B cell (primary cell): ENCODE measurements at regions not wholly inside any gene's neighbourhood (a gene's known extent, or its start where the extent isn't known, plus 50 kb on each side); places are given as distances from the start of the nearest gene placed in this dataset.

Experiments used
- ATAC-seq: fragments of 200-7000 bp; cut with Tn5 transposase; one replicate; pipeline ENCODE4 v1.10.0; 2021; ENCODE audit warnings: low read depth, mild to moderate bottlenecking, moderate number of reproducible peaks, moderate library complexity
- CTCF ChIA-PET: fragments of 350-600 bp; sonication (Branson Sonifier 250); formaldehyde crosslinking; loops from one replicate; lab custom pipeline; 2021; ENCODE audit warnings: antibody characterized with exemption, inconsistent platforms; lab: Charles Lee
- POLR2A ChIA-PET: fragments of 350-600 bp; sonication (Branson Sonifier 250); formaldehyde crosslinking; loops from one replicate; lab custom pipeline; 2021; ENCODE audit warnings: antibody characterized with exemption; lab: Charles Lee
- DNase-seq: peaks from one replicate; pipeline ENCODE4 v3.0.0; 2013
- H2AFZ ChIP-seq: 2 replicates; pipeline ENCODE4 v1.6.1; 2012; ENCODE audit warnings: mild to moderate bottlenecking, low read depth, low read length; ENCODE audit not compliant: insufficient read depth, poor library complexity, severe bottlenecking
- H3K27ac ChIP-seq, 2 donors: 1 replicate in 1 of 2; 2 replicates in 1 of 2; pipeline ENCODE4 v1.5.1; 2012 to 2013; ENCODE audit warnings: low read length in 2 of 2, mild to moderate bottlenecking in 2 of 2, moderate library complexity in 1 of 2
- H3K27me3 ChIP-seq, 4 experiments: fragments of 200-600 bp in 1 of 4; sonication (generic) in 1 of 4; replicated peaks in 1 of 4; 1 replicate in 2 of 4; 2 replicates in 2 of 4; pipeline versions ENCODE4 v1.6.1 to v1.7.0; 2013 to 2016; ENCODE audit warnings: low read length in 3 of 4, mild to moderate bottlenecking in 2 of 4, mixed read lengths in 1 of 4, moderate library complexity in 1 of 4; ENCODE audit not compliant: insufficient read depth in 4 of 4, control insufficient read depth in 3 of 4; ENCODE audit errors: control extremely low read depth in 1 of 4
- H3K36me3 ChIP-seq, 2 experiments: replicated peaks in 1 of 2; 1 replicate in 1 of 2; 2 replicates in 1 of 2; pipeline versions ENCODE4 v1.6.1 to v1.7.1; 2013; ENCODE audit warnings: low read length in 1 of 2; ENCODE audit not compliant: insufficient read depth in 2 of 2, control insufficient read depth in 1 of 2; ENCODE audit errors: control extremely low read depth in 1 of 2, extremely low read depth in 1 of 2
- H3K4me1 ChIP-seq, 2 donors: fragments of 200-600 bp in 1 of 2; sonication (generic) in 1 of 2; 1 replicate in 1 of 2; 2 replicates in 1 of 2; pipeline versions ENCODE4 v1.5.1 to v1.6.1; 2013 to 2017; ENCODE audit warnings: low read length in 2 of 2; ENCODE audit not compliant: control insufficient read depth in 2 of 2, insufficient read depth in 2 of 2
- H3K4me2 ChIP-seq: replicated peaks from 2 replicates; pipeline ENCODE3; 2012; ENCODE audit warnings: mild to moderate bottlenecking, low read depth, low read length; ENCODE audit not compliant: poor library complexity, severe bottlenecking
- H3K4me3 ChIP-seq, 5 experiments: fragments of 200-600 bp in 1 of 5; sonication (generic) in 1 of 5; 1 replicate in 3 of 5; 2 replicates in 2 of 5; pipeline versions ENCODE4 v1.5.1 to v1.7.0; 2011 to 2016; ENCODE audit warnings: low read length in 4 of 5, mild to moderate bottlenecking in 4 of 5, low read depth in 2 of 5, control low read depth in 1 of 5, moderate library complexity in 1 of 5; ENCODE audit not compliant: insufficient read depth in 1 of 5; ENCODE audit errors: control extremely low read depth in 1 of 5, extremely low read depth in 1 of 5
- H3K79me2 ChIP-seq: fragments of 200-600 bp; sonication (generic); one replicate; pipeline ENCODE4 v1.6.0; 2016; ENCODE audit warnings: low read length; ENCODE audit not compliant: control insufficient read depth, insufficient read depth
- H3K9ac ChIP-seq: fragments of 200-600 bp; sonication (generic); 2 replicates; pipeline ENCODE4 v1.6.1; 2017; ENCODE audit warnings: mild to moderate bottlenecking, low read length, moderate library complexity
- H3K9me3 ChIP-seq, 3 donors: one replicate each; pipeline versions ENCODE4 v1.6.1 to v1.7.1; 2013; ENCODE audit warnings: low read length in 2 of 3; ENCODE audit not compliant: control insufficient read depth in 2 of 3, insufficient read depth in 1 of 3; ENCODE audit errors: control extremely low read depth in 1 of 3
- H4K20me1 ChIP-seq: 2 replicates; pipeline ENCODE4 v1.6.0; 2012; ENCODE audit warnings: mild to moderate bottlenecking, low read length; ENCODE audit not compliant: insufficient read depth, control insufficient read depth, poor library complexity, severe bottlenecking
- H3K27ac Mint-ChIP-seq: one replicate; pipeline ENCODE4 v1.8.0; 2021; ENCODE audit warnings: mixed read lengths
- H3K27me3 Mint-ChIP-seq: one replicate; pipeline ENCODE4 v1.8.0; 2021; ENCODE audit warnings: mixed read lengths
- H3K4me1 Mint-ChIP-seq: one replicate; pipeline ENCODE4 v1.8.0; 2021; ENCODE audit warnings: mixed read lengths
- H3K4me3 Mint-ChIP-seq: one replicate; pipeline ENCODE4 v1.8.0; 2021; ENCODE audit warnings: mixed read lengths
- H3K9me3 Mint-ChIP-seq: one replicate; pipeline ENCODE4 v1.8.0; 2022; ENCODE audit warnings: mixed read lengths; ENCODE audit not compliant: insufficient read depth
- EZH2 ChIP-seq: IDR thresholded peaks from 2 replicates; pipeline ENCODE4 v1.6.1; 2012; ENCODE audit warnings: borderline replicate concordance, low read depth, mild to moderate bottlenecking, moderate library complexity, low read length; ENCODE audit not compliant: insufficient read depth, poor library complexity, severe bottlenecking
- WGBS: methylation state at CpG from one replicate; pipeline ENCODE4 v1.1.5; 2013; ENCODE audit warnings: missing lambda C conversion rate; ENCODE audit not compliant: insufficient coverage; 5-methylcytosine and 5-hydroxymethylcytosine counted together
- intact Hi-C: fragments of 100-400 bp; cut with micrococcal nuclease; formaldehyde crosslinking; loops from one replicate; pipeline ENCODE4 v1.10.0; 2022
- TF ChIP-seq, protein P1 (sequence below): fragments of 200-600 bp; IDR thresholded peaks from one replicate; pipeline ENCODE4 v1.8.0; 2022; ENCODE audit warnings: antibody characterized with exemption, mild to moderate bottlenecking

DNA sequence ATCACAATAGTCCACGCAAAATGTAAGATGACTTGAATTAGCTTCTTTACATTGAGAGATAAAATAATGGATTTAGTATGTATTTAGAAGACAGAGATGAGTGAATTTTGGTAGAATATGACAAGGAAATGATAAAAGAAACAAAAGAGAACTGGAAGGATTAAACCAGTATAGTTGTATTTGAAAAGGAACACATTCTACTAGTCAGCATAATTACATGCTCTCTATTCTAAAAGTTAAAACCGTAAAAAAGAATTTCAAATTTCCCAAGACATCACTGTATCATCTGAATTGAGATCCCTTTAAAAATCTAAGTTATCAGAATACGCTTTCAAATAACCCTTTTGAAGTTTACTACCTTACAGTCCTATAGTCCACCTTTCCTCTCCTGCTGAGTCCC, 1156.7 kb upstream of the PCDH9 start:
- H2AFZ ChIP-seq = no peak overlapping the region
- no peak for TF ChIP-seq EZH2
- TF ChIP-seq, protein P1, sequence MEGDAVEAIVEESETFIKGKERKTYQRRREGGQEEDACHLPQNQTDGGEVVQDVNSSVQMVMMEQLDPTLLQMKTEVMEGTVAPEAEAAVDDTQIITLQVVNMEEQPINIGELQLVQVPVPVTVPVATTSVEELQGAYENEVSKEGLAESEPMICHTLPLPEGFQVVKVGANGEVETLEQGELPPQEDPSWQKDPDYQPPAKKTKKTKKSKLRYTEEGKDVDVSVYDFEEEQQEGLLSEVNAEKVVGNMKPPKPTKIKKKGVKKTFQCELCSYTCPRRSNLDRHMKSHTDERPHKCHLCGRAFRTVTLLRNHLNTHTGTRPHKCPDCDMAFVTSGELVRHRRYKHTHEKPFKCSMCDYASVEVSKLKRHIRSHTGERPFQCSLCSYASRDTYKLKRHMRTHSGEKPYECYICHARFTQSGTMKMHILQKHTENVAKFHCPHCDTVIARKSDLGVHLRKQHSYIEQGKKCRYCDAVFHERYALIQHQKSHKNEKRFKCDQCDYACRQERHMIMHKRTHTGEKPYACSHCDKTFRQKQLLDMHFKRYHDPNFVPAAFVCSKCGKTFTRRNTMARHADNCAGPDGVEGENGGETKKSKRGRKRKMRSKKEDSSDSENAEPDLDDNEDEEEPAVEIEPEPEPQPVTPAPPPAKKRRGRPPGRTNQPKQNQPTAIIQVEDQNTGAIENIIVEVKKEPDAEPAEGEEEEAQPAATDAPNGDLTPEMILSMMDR = no peak
- ATAC-seq = no peak
- H3K27me3 ChIP-seq = no peaks in the 10 kb centered on the region
- H3K4me1 ChIP-seq = no peaks in the 10 kb centered on the region
- no peak overlapping the region for H3K27ac Mint-ChIP-seq
- H3K4me3 Mint-ChIP-seq = no peak overlapping the region
- no peaks in the 10 kb centered on the region for H3K27me3 Mint-ChIP-seq
- intact Hi-C loops = no loop called here
- H4K20me1 ChIP-seq = no peaks in the 10 kb centered on the region
- CTCF ChIA-PET = no interaction called here
- no peak overlapping the region for H3K4me2 ChIP-seq
- H3K36me3 ChIP-seq = no peaks in the 10 kb centered on the region
- DNase-seq = no peak
- H3K4me1 Mint-ChIP-seq = no peaks in the 10 kb centered on the region
- H3K9ac ChIP-seq = no peak overlapping the region
- POLR2A ChIA-PET = no interaction called here
- no peak overlapping the region for H3K27ac ChIP-seq
- H3K9me3 ChIP-seq = no peaks in the 10 kb centered on the region
- H3K9me3 Mint-ChIP-seq = no peaks in the 10 kb centered on the region
- H3K79me2 ChIP-seq = no peaks in the 10 kb centered on the region
- H3K4me3 ChIP-seq = no peak overlapping the region
- WGBS = 100% methylated on average over 2 of the region's 3 CpGs

DNA sequence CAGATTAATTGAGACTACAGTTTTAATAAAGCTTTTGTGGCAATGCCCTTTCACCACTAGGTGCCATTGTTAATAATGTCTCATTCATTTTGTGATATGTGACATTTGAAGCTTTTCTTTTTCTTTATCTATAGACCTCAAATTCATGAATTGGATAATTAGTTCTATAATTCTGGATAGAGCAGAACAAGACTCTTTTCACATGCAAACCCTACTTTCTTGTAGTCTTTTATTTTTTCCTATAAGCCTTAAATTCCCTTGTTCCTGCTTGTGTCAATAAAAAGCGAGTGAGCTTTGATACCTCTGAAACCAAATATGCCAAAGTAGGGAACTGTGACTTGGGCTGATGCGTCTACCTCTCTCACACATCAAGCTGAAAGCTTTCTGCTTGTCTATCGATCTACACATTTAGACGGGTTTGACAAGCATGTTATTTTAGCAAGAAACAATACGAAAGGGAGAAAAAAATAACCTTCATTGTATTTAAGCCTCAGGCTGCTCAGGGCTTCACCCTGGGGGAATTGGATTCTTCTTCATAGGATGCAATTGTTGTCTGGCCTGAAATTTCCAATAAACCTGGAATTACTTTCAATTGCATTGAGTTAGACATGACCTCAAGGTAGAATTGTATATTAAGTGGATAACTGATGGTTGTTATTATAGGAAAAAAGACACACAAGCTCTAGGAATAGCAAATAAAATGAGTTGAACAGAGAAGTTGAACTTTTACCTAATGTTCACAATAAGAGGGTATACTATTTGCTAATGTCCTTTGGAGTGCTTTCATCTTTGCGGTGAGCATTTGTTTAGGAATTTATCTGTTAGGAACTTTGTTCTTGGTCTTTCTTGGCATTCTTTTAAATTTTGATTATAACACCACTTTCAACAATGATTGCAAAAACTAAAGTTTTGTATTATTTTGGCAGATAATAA, 1150.2 kb upstream of the PCDH9 start:
- Histone ChIP-seq H3K79me2 (no peaks in the 10 kb centered on the region), H3K36me3 (no peaks in the 10 kb centered on the region), H3K9me3 (no peaks in the 10 kb centered on the region), H4K20me1 (no peaks in the 10 kb centered on the region), H2AFZ (no peak overlapping the region), H3K27me3 (no peaks in the 10 kb centered on the region), H3K4me1 (no peaks in the 10 kb centered on the region), H3K9ac (no peak overlapping the region), H3K27ac (no peak overlapping the region), H3K4me2 (no peak overlapping the region), H3K4me3 (no peak overlapping the region)
- ChIA-PET CTCF (no interaction called here), POLR2A (no interaction called here)
- no peaks in the 10 kb centered on the region for H3K4me1 Mint-ChIP-seq
- no peaks in the 10 kb centered on the region for H3K27me3 Mint-ChIP-seq
- DNase-seq (no peak), ATAC-seq (no peak)
- H3K4me3 Mint-ChIP-seq = no peak overlapping the region
- intact Hi-C loops = no loop called here
- no peaks in the 10 kb centered on the region for H3K9me3 Mint-ChIP-seq
- 90% methylated on average over 2 of the region's 6 CpGs for WGBS
- H3K27ac Mint-ChIP-seq = no peak overlapping the region
- TF ChIP-seq, protein P1 = no peak
- TF ChIP-seq EZH2 = no peak
